HEK293 (cell line): ENCODE measurements at regions not wholly inside any gene's neighbourhood (a gene's known extent, or its start where the extent isn't known, plus 50 kb on each side); places are given as distances from the start of the nearest gene placed in this dataset.

Source experiments
- CTCF ChIA-PET: fragments of 350-600 bp; formaldehyde crosslinking; extraction: SDS; loops from one replicate; lab custom pipeline; 2021; ENCODE audit warnings: antibody characterized with exemption; lab: Yijun Ruan, JAX
- POLR2A ChIA-PET: fragments of 300-600 bp; formaldehyde crosslinking; extraction: SDS; loops from one replicate; lab custom pipeline; 2020; ENCODE audit warnings: antibody characterized with exemption, inconsistent platforms; lab: Yijun Ruan, JAX
- H3K27ac ChIP-seq: fragments of 200-500 bp; sonication (Bioruptor generic); 2 replicates; pipeline ENCODE4 v1.5.1; 2014; ENCODE audit warnings: low read depth, low read length, control low read depth, inconsistent platforms; ENCODE audit errors: extremely low read depth
- H3K36me3 ChIP-seq, 2 experiments: fragments of 200-500 bp in 1 of 2; sonication (Bioruptor generic) in 1 of 2; 1 replicate in 1 of 2; 2 replicates in 1 of 2; pipeline ENCODE4 v1.5.1; 2014 to 2017; ENCODE audit warnings: inconsistent platforms in 2 of 2, low read length in 2 of 2; ENCODE audit not compliant: control insufficient read depth in 2 of 2, insufficient read depth in 1 of 2
- H3K4me1 ChIP-seq: fragments of 200-500 bp; sonication (Bioruptor generic); 2 replicates; pipeline ENCODE4 v1.5.1; 2014; ENCODE audit warnings: mild to moderate bottlenecking, low read length, inconsistent platforms; ENCODE audit not compliant: control insufficient read depth, insufficient read depth
- H3K4me3 ChIP-seq: 2 replicates; pipeline ENCODE4 v1.5.1; 2011; ENCODE audit warnings: low read depth, mild to moderate bottlenecking, control low read depth, low read length, moderate library complexity
- H3K9me3 ChIP-seq: fragments of 200-500 bp; sonication (Bioruptor generic); 2 replicates; pipeline ENCODE4 v1.5.1; 2014; ENCODE audit warnings: low read depth, low read length, inconsistent platforms; ENCODE audit not compliant: control insufficient read depth, insufficient read depth
- RBAK ChIP-seq: fragments of 450-650 bp; formaldehyde crosslinking; IDR thresholded peaks from 2 replicates; pipeline ENCODE4 v1.5.1; 2016; ENCODE audit warnings: missing biosample characterization, missing genetic modification characterization
- SETDB1 ChIP-seq: IDR thresholded peaks from one replicate; pipeline ENCODE4 v1.6.1; 2017; ENCODE audit warnings: mild to moderate bottlenecking, low read length, moderate library complexity, mixed read lengths; ENCODE audit not compliant: insufficient read length
- ZBTB7A ChIP-seq: fragments of 450-650 bp; formaldehyde crosslinking; IDR thresholded peaks from 2 replicates; pipeline ENCODE4 v1.5.1; 2016; ENCODE audit warnings: low read depth, missing biosample characterization, missing genetic modification characterization
- ZFP69B ChIP-seq: fragments of 450-650 bp; formaldehyde crosslinking; IDR thresholded peaks from 2 replicates; pipeline ENCODE4 v1.5.1; 2016; ENCODE audit warnings: missing biosample characterization, missing genetic modification characterization
- ZNF175 ChIP-seq: fragments of 450-650 bp; formaldehyde crosslinking; IDR thresholded peaks from 2 replicates; pipeline ENCODE4 v1.5.1; 2016; ENCODE audit warnings: missing biosample characterization, missing genetic modification characterization
- ZNF221 ChIP-seq: fragments of 450-650 bp; formaldehyde crosslinking; IDR thresholded peaks from 2 replicates; pipeline ENCODE4 v1.5.1; 2017; ENCODE audit warnings: missing biosample characterization, missing genetic modification characterization, borderline replicate concordance
- ZNF354C ChIP-seq: fragments of 450-650 bp; formaldehyde crosslinking; IDR thresholded peaks from 2 replicates; pipeline ENCODE4 v1.5.1; 2016; ENCODE audit warnings: missing biosample characterization, missing genetic modification characterization, low read depth, borderline replicate concordance
- ZNF366 ChIP-seq: fragments of 450-650 bp; formaldehyde crosslinking; conservative IDR thresholded peaks from 2 replicates; pipeline ENCODE4 v1.5.1; 2016; ENCODE audit warnings: missing biosample characterization, missing genetic modification characterization
- ZNF560 ChIP-seq: fragments of 450-650 bp; formaldehyde crosslinking; IDR thresholded peaks from 2 replicates; pipeline ENCODE4 v1.5.1; 2017; ENCODE audit warnings: missing biosample characterization, missing genetic modification characterization, borderline replicate concordance
- ZSCAN16 ChIP-seq: fragments of 450-650 bp; formaldehyde crosslinking; IDR thresholded peaks from 2 replicates; pipeline ENCODE4 v1.5.1; 2016; ENCODE audit warnings: missing biosample characterization, missing genetic modification characterization
- ZXDB ChIP-seq: fragments of 450-650 bp; formaldehyde crosslinking; IDR thresholded peaks from 2 replicates; pipeline ENCODE4 v1.5.1; 2016; ENCODE audit warnings: missing biosample characterization, missing genetic modification characterization
- TF ChIP-seq, protein P1 (sequence below): fragments of 450-650 bp; formaldehyde crosslinking; IDR thresholded peaks from 2 replicates; pipeline ENCODE4 v1.5.1; 2016; ENCODE audit warnings: missing biosample characterization, missing genetic modification characterization
- TF ChIP-seq, protein P2 (sequence below): fragments of 450-650 bp; IDR thresholded peaks from 2 replicates; pipeline ENCODE4 v1.5.1; 2018; ENCODE audit warnings: missing biosample characterization, mild to moderate bottlenecking, missing genetic modification characterization
- TF ChIP-seq, protein P3 (sequence below): fragments of 450-650 bp; formaldehyde crosslinking; IDR thresholded peaks from 2 replicates; pipeline ENCODE4 v1.5.1; 2017; ENCODE audit warnings: missing biosample characterization, missing genetic modification characterization
- TF ChIP-seq, protein P4 (sequence below): fragments of 450-650 bp; formaldehyde crosslinking; IDR thresholded peaks from 2 replicates; pipeline ENCODE4 v1.5.1; 2016; ENCODE audit warnings: missing biosample characterization, missing genetic modification characterization, borderline replicate concordance
- TF ChIP-seq, protein P5 (sequence below): fragments of 450-650 bp; formaldehyde crosslinking; IDR thresholded peaks from 2 replicates; pipeline ENCODE4 v1.5.1; 2016; ENCODE audit warnings: missing biosample characterization, missing genetic modification characterization
- TF ChIP-seq, protein P6 (sequence below): fragments of 450-650 bp; formaldehyde crosslinking; IDR thresholded peaks from 2 replicates; pipeline ENCODE4 v1.5.1; 2016; ENCODE audit warnings: missing biosample characterization, missing genetic modification characterization
- TF ChIP-seq, protein P7 (sequence below): fragments of 450-650 bp; formaldehyde crosslinking; IDR thresholded peaks from 2 replicates; pipeline ENCODE4 v1.5.1; 2016; ENCODE audit warnings: missing biosample characterization, missing genetic modification characterization

DNA sequence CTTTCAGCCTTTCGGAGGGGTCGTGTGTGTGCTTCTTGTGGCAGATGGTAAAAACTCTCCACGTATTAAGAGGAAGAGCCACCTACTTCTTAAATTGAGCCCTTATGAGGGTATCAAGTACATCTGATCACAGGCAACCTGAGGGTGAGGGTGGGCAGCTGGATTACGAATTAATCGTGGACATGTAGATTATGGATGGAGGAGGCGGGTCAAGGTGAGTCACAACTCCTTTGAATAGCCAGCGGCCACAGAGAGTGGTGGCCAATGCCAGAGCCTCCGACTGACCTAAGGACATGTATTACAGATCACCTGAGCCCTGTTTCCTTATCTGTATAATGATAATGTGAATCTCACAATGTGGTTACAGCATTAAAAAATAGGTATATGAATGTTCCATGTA, 1083.9 kb downstream of the SORCS3 start:
- H3K9me3 ChIP-seq: no peaks in the 10 kb centered on the region
- ChIA-PET POLR2A (no interaction called here), CTCF (no interaction called here)
- H3K4me1 ChIP-seq: no peaks in the 10 kb centered on the region
- H3K36me3 ChIP-seq: no peaks in the 10 kb centered on the region
- no peak overlapping the region for H3K4me3 ChIP-seq
- TF ChIP-seq ZBTB7A (tag by site-specific recombination) (no peak), ZSCAN16 (no peak), ZFP69B (tag by site-specific recombination) (no peak), ZNF560 (tag by site-specific recombination) (no peak), ZXDB (tag by site-specific recombination) (no peak), ZNF354C (tag by site-specific recombination) (no peak), SETDB1 (no peak), RBAK (tag by site-specific recombination) (no peak), ZNF221 (tag by site-specific recombination) (no peak), ZNF366 (tag by site-specific recombination) (no peak), ZNF175 (no peak)
- TF ChIP-seq, protein P1, sequence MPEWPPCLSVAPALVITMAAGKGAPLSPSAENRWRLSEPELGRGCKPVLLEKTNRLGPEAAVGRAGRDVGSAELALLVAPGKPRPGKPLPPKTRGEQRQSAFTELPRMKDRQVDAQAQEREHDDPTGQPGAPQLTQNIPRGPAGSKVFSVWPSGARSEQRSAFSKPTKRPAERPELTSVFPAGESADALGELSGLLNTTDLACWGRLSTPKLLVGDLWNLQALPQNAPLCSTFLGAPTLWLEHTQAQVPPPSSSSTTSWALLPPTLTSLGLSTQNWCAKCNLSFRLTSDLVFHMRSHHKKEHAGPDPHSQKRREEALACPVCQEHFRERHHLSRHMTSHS (tag by site-specific recombination): no peak
- TF ChIP-seq, protein P2, sequence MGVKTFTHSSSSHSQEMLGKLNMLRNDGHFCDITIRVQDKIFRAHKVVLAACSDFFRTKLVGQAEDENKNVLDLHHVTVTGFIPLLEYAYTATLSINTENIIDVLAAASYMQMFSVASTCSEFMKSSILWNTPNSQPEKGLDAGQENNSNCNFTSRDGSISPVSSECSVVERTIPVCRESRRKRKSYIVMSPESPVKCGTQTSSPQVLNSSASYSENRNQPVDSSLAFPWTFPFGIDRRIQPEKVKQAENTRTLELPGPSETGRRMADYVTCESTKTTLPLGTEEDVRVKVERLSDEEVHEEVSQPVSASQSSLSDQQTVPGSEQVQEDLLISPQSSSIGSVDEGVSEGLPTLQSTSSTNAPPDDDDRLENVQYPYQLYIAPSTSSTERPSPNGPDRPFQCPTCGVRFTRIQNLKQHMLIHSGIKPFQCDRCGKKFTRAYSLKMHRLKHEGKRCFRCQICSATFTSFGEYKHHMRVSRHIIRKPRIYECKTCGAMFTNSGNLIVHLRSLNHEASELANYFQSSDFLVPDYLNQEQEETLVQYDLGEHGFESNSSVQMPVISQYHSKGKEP (tag by site-specific recombination): no peak
- TF ChIP-seq, protein P3, sequence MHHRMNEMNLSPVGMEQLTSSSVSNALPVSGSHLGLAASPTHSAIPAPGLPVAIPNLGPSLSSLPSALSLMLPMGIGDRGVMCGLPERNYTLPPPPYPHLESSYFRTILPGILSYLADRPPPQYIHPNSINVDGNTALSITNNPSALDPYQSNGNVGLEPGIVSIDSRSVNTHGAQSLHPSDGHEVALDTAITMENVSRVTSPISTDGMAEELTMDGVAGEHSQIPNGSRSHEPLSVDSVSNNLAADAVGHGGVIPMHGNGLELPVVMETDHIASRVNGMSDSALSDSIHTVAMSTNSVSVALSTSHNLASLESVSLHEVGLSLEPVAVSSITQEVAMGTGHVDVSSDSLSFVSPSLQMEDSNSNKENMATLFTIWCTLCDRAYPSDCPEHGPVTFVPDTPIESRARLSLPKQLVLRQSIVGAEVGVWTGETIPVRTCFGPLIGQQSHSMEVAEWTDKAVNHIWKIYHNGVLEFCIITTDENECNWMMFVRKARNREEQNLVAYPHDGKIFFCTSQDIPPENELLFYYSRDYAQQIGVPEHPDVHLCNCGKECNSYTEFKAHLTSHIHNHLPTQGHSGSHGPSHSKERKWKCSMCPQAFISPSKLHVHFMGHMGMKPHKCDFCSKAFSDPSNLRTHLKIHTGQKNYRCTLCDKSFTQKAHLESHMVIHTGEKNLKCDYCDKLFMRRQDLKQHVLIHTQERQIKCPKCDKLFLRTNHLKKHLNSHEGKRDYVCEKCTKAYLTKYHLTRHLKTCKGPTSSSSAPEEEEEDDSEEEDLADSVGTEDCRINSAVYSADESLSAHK: no peak
- TF ChIP-seq, protein P4, sequence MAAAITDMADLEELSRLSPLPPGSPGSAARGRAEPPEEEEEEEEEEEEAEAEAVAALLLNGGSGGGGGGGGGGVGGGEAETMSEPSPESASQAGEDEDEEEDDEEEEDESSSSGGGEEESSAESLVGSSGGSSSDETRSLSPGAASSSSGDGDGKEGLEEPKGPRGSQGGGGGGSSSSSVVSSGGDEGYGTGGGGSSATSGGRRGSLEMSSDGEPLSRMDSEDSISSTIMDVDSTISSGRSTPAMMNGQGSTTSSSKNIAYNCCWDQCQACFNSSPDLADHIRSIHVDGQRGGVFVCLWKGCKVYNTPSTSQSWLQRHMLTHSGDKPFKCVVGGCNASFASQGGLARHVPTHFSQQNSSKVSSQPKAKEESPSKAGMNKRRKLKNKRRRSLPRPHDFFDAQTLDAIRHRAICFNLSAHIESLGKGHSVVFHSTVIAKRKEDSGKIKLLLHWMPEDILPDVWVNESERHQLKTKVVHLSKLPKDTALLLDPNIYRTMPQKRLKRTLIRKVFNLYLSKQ (tag by site-specific recombination): no peak
- TF ChIP-seq, protein P5, sequence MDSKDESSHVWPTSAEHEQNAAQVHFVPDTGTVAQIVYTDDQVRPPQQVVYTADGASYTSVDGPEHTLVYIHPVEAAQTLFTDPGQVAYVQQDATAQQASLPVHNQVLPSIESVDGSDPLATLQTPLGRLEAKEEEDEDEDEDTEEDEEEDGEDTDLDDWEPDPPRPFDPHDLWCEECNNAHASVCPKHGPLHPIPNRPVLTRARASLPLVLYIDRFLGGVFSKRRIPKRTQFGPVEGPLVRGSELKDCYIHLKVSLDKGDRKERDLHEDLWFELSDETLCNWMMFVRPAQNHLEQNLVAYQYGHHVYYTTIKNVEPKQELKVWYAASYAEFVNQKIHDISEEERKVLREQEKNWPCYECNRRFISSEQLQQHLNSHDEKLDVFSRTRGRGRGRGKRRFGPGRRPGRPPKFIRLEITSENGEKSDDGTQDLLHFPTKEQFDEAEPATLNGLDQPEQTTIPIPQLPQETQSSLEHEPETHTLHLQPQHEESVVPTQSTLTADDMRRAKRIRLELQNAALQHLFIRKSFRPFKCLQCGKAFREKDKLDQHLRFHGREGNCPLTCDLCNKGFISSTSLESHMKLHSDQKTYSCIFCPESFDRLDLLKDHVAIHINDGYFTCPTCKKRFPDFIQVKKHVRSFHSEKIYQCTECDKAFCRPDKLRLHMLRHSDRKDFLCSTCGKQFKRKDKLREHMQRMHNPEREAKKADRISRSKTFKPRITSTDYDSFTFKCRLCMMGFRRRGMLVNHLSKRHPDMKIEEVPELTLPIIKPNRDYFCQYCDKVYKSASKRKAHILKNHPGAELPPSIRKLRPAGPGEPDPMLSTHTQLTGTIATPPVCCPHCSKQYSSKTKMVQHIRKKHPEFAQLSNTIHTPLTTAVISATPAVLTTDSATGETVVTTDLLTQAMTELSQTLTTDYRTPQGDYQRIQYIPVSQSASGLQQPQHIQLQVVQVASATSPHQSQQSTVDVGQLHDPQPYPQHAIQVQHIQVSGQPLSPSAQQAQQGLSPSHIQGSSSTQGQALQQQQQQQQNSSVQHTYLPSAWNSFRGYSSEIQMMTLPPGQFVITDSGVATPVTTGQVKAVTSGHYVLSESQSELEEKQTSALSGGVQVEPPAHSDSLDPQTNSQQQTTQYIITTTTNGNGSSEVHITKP (tag by site-specific recombination): no peak
- TF ChIP-seq, protein P6, sequence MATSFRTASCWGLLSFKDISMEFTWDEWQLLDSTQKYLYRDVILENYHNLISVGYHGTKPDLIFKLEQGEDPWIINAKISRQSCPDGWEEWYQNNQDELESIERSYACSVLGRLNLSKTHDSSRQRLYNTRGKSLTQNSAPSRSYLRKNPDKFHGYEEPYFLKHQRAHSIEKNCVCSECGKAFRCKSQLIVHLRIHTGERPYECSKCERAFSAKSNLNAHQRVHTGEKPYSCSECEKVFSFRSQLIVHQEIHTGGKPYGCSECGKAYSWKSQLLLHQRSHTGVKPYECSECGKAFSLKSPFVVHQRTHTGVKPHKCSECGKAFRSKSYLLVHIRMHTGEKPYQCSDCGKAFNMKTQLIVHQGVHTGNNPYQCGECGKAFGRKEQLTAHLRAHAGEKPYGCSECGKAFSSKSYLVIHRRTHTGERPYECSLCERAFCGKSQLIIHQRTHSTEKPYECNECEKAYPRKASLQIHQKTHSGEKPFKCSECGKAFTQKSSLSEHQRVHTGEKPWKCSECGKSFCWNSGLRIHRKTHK (tag by site-specific recombination): no peak
- TF ChIP-seq, protein P7, sequence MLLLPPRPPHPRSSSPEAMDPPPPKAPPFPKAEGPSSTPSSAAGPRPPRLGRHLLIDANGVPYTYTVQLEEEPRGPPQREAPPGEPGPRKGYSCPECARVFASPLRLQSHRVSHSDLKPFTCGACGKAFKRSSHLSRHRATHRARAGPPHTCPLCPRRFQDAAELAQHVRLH (tag by site-specific recombination): no peak
- no peak overlapping the region for H3K27ac ChIP-seq
